ENCODE measurements at regions not wholly inside any gene's neighbourhood (a gene's known extent, or its start where the extent isn't known, plus 50 kb on each side); places are given as distances from the start of the nearest gene placed in this dataset.
"Not testable (repeated sequence)": the region's sequence is repeated elsewhere in the genome, so short reads cannot be mapped to it uniquely, and the experiment has no call there.

- DNase-seq (ENCODE audit: low spot score), result no peak
Measured at GRCh38 chr3:65126527-65127410, 439.0 kb upstream of the ADAMTS9 start.

GRCh38 chr3:65120156-65120555 is 432.4 kb upstream of the ADAMTS9 start:
- not testable (repeated sequence) for DNase-seq (ENCODE audit: low spot score); ATAC-seq

More at GRCh38 chr3:65126527-65127410, 439.0 kb upstream of the ADAMTS9 start:
- no peak for ATAC-seq

GRCh38 chr3:65118912-65119499 is 431.2 kb upstream of the ADAMTS9 start:
- ATAC-seq (no peak), DNase-seq (ENCODE audit: low spot score) (no peak)

- no peak for ATAC-seq
- no peak for DNase-seq (ENCODE audit: low spot score)
Measured at GRCh38 chr3:65114041-65114440, 426.2 kb upstream of the ADAMTS9 start.

- ATAC-seq (no peak), DNase-seq (ENCODE audit: low spot score) (no peak)
Measured at GRCh38 chr3:65112751-65113300, 425.0 kb upstream of the ADAMTS9 start.

GRCh38 chr3:65110661-65111060 is 422.9 kb upstream of the ADAMTS9 start:
- no peak for DNase-seq (ENCODE audit: low spot score)
- ATAC-seq, result no peak

- ATAC-seq, result no peak
- no peak for DNase-seq (ENCODE audit: low spot score)
Measured at GRCh38 chr3:65109966-65110500, 422.2 kb upstream of the ADAMTS9 start.

- ATAC-seq, result no peak
- no peak for DNase-seq (ENCODE audit: low spot score)
Measured at GRCh38 chr3:65107174-65107573, 419.4 kb upstream of the ADAMTS9 start.

GRCh38 chr3:65101450-65101849 is 413.6 kb upstream of the ADAMTS9 start:
- DNase-seq (ENCODE audit: low spot score), result no peak
- no peak for ATAC-seq

GRCh38 chr3:65098400-65098799 is 410.6 kb upstream of the ADAMTS9 start:
- DNase-seq (ENCODE audit: low spot score), result no peak
- ATAC-seq, result no peak

- no peak for ATAC-seq
Measured at GRCh38 chr3:65096110-65096745, 408.4 kb upstream of the ADAMTS9 start.

GRCh38 chr3:65094723-65095122 is 406.9 kb upstream of the ADAMTS9 start:
- no peak for DNase-seq (ENCODE audit: low spot score)
- ATAC-seq, result no peak

More at GRCh38 chr3:65096110-65096745, 408.4 kb upstream of the ADAMTS9 start:
- no peak for DNase-seq (ENCODE audit: low spot score)

- ATAC-seq, result no peak
Measured at GRCh38 chr3:65093641-65094040, 405.8 kb upstream of the ADAMTS9 start.

GRCh38 chr3:65091565-65091964 is 403.8 kb upstream of the ADAMTS9 start:
- ATAC-seq, result no peak
- no peak for DNase-seq (ENCODE audit: low spot score)

More at GRCh38 chr3:65093641-65094040, 405.8 kb upstream of the ADAMTS9 start:
- DNase-seq (ENCODE audit: low spot score), result no peak

GRCh38 chr3:65083240-65083639 is 395.4 kb upstream of the ADAMTS9 start:
- no peak for ATAC-seq
- no peak for DNase-seq (ENCODE audit: low spot score)

GRCh38 chr3:65081536-65081935 is 393.7 kb upstream of the ADAMTS9 start:
- DNase-seq (ENCODE audit: low spot score), result no peak
- no peak for ATAC-seq

GRCh38 chr3:65080432-65080831 is 392.6 kb upstream of the ADAMTS9 start:
- DNase-seq (ENCODE audit: low spot score) (no peak), ATAC-seq (peak; percentile 77)

GRCh38 chr3:65079560-65079959 is 391.8 kb upstream of the ADAMTS9 start:
- ATAC-seq (no peak), DNase-seq (ENCODE audit: low spot score) (no peak)

- ATAC-seq (no peak), DNase-seq (ENCODE audit: low spot score) (no peak)
Measured at GRCh38 chr3:65078748-65079147, 390.9 kb upstream of the ADAMTS9 start.

- ATAC-seq (no peak), DNase-seq (ENCODE audit: low spot score) (no peak)
Measured at GRCh38 chr3:65077124-65077523, 389.3 kb upstream of the ADAMTS9 start.

GRCh38 chr3:65070968-65071367 is 383.2 kb upstream of the ADAMTS9 start:
- ATAC-seq (no peak), DNase-seq (ENCODE audit: low spot score) (no peak)

Data from left lobe of liver (tissue), 2 donors.